ENCODE measurements at regions not wholly inside any gene's neighbourhood (a gene's known extent, or its start where the extent isn't known, plus 50 kb on each side); places are given as distances from the start of the nearest gene placed in this dataset.

DNA sequence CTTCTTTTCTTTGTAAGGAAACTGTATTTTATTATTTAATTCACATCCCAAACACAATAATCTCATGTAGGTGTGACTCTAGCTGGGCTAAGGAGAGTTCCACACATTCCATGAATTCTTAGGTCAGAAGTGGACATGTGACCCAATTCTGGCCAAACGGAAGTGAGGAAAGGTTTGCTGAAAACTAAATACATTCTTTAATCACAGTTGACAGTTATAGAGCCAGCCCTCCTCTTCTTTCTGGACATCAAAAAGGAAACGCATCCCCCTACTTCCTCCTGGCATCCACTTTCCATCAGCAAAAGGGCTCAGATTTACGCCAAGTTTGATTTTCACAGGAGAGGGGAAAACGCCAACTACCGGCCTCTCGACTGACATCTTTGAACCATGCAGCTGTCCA is 774.4 kb upstream of the POM121L12 start:
- H3K4me3 ChIP-seq = no peak overlapping the region
- DNase-seq (ENCODE audit: extremely low spot score) = peak; percentile 78
- TF ChIP-seq POLR2AphosphoS5 (IDR thresholded peaks at IDR 0.05) = no peak
- TF ChIP-seq EP300 (IDR thresholded peaks at IDR 0.05) = no peak
- TF ChIP-seq POLR2A (IDR thresholded peaks at IDR 0.05; ENCODE audit: low read depth) = no peak
- TF ChIP-seq, protein P1, sequence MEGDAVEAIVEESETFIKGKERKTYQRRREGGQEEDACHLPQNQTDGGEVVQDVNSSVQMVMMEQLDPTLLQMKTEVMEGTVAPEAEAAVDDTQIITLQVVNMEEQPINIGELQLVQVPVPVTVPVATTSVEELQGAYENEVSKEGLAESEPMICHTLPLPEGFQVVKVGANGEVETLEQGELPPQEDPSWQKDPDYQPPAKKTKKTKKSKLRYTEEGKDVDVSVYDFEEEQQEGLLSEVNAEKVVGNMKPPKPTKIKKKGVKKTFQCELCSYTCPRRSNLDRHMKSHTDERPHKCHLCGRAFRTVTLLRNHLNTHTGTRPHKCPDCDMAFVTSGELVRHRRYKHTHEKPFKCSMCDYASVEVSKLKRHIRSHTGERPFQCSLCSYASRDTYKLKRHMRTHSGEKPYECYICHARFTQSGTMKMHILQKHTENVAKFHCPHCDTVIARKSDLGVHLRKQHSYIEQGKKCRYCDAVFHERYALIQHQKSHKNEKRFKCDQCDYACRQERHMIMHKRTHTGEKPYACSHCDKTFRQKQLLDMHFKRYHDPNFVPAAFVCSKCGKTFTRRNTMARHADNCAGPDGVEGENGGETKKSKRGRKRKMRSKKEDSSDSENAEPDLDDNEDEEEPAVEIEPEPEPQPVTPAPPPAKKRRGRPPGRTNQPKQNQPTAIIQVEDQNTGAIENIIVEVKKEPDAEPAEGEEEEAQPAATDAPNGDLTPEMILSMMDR (IDR thresholded peaks at IDR 0.05) = no peak
- intact Hi-C loops (cut with DNase I) = no loop called here
- no peaks in the 10 kb centered on the region for H3K9me3 ChIP-seq
- H3K27me3 ChIP-seq = no peaks in the 10 kb centered on the region
- WGBS = 85% methylated on average over 6 of the region's 6 CpGs
- no peak overlapping the region for H3K27ac ChIP-seq (replicated peaks in 1 of 4)
- H3K4me1 ChIP-seq = no peaks in the 10 kb centered on the region
- no peaks in the 10 kb centered on the region for H3K36me3 ChIP-seq

DNA sequence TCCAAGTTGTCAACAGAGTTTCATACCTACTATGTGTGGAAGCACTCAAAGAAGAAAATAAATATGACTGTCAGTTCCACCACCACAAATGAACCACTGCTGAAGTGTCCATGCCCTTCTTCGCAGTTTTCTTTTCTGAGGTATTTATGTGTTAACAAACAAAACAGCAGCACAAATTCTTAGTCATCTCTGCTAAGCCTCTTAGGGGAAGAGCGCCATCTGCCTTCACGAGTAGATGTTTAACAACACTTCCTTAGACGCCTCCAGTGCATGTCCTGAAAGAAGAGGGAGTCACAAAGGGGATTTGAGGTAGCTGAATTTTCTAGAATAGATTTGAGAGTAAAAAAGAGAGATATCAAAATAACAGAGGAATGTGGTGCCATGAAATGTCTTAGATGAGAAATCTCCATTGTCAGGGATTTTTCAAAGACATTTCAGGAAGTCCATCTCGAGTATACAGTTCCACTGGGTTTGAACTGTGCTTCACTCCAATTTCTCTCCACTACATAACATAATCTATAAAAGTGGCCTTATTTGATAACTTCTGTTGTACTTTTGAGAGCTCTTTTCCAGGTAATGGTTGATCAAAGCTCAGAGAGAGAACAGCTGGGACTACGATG is 775.3 kb upstream of the POM121L12 start:
- Histone ChIP-seq H3K27me3 (no peaks in the 10 kb centered on the region), H3K27ac (replicated peaks in 1 of 4) (no peak overlapping the region), H3K4me3 (no peak overlapping the region), H3K9me3 (no peaks in the 10 kb centered on the region), H3K4me1 (no peaks in the 10 kb centered on the region), H3K36me3 (no peaks in the 10 kb centered on the region)
- WGBS = 84% methylated on average over 6 of the region's 6 CpGs
- no peak for TF ChIP-seq EP300 (IDR thresholded peaks at IDR 0.05)
- TF ChIP-seq POLR2AphosphoS5 (IDR thresholded peaks at IDR 0.05) = no peak
- TF ChIP-seq POLR2A (IDR thresholded peaks at IDR 0.05; ENCODE audit: low read depth) = no peak
- TF ChIP-seq, protein P1 (IDR thresholded peaks at IDR 0.05) = no peak
- DNase-seq (ENCODE audit: extremely low spot score) = no peak
- intact Hi-C loops (cut with DNase I) = no loop called here

DNA sequence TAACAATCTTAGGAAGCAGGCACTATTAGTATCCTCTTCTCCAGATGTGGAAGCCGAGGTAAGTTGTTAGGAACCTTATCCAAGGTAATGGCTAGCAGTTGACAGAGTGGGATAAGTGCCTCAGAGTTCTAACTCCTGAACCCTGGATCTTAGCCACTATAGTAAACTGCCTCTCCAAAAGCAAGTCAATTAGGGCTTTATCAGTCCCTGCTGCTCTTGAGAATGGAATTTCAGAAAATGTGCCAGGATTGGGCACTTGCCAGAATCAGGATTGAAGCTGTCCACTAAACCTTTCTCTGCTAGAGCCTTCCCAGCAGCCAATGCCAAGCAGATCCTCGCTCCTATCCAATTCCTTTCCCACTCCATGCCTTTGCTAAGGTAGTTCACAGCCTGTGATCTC is 777.5 kb upstream of the POM121L12 start:
- Histone ChIP-seq H3K27me3 (no peaks in the 10 kb centered on the region), H3K4me1 (no peaks in the 10 kb centered on the region), H3K36me3 (no peaks in the 10 kb centered on the region), H3K9me3 (no peaks in the 10 kb centered on the region), H3K4me3 (no peak overlapping the region), H3K27ac (replicated peaks in 1 of 4) (no peak overlapping the region)
- WGBS = 61% methylated on average over 2 of the region's 2 CpGs
- intact Hi-C loops (cut with DNase I) = no loop called here
- TF ChIP-seq, protein P1 (IDR thresholded peaks at IDR 0.05) = no peak
- TF ChIP-seq POLR2AphosphoS5 (IDR thresholded peaks at IDR 0.05) (no peak), POLR2A (IDR thresholded peaks at IDR 0.05; ENCODE audit: low read depth) (no peak), EP300 (IDR thresholded peaks at IDR 0.05) (no peak)
- peak; percentile 66 for DNase-seq (ENCODE audit: extremely low spot score)

DNA sequence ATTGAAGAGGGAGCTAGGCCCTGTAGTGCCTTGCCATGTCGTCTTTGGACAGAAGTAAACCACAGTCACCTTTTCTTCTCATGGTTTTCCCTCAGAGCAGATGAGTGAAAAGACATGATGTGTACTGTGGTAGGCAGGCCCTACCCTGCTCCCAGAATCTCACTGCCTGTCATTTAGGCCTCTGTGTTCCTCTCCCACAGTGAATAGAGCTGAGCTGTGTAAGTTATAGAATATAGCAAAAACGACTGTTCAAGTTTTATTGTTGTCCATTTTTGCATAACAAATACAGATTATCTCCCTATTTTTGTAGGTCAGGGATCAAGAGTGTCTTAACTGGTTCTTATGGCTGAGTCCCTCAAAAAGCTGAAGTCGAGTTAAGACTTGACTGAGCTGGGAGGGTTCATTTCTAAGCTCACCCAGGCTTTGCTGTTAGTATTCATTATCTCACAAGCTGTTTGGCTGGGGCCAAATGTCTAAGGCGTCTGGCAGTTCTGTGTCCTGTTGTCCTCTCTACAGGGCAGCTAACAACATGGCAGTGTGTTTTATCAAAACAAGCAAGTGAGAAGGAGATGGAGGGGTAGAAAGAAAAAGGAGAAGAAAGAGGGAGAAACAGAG is 780.9 kb upstream of the POM121L12 start:
- H3K36me3 ChIP-seq = no peaks in the 10 kb centered on the region
- H3K27ac ChIP-seq (replicated peaks in 1 of 4) = no peak overlapping the region
- H3K9me3 ChIP-seq = peaks cover 0 to 3% (median 0%) of the 10 kb centered on the region in 4 donors
- no peaks in the 10 kb centered on the region for H3K4me1 ChIP-seq
- intact Hi-C loops (cut with DNase I) = no loop called here
- 74% methylated on average over 4 of the region's 4 CpGs for WGBS
- H3K27me3 ChIP-seq = no peaks in the 10 kb centered on the region
- DNase-seq (ENCODE audit: extremely low spot score) = peak; percentile 21
- no peak overlapping the region for H3K4me3 ChIP-seq
- no peak for TF ChIP-seq POLR2AphosphoS5 (IDR thresholded peaks at IDR 0.05)
- TF ChIP-seq, protein P1 (IDR thresholded peaks at IDR 0.05) = no peak
- no peak for TF ChIP-seq EP300 (IDR thresholded peaks at IDR 0.05)

DNA sequence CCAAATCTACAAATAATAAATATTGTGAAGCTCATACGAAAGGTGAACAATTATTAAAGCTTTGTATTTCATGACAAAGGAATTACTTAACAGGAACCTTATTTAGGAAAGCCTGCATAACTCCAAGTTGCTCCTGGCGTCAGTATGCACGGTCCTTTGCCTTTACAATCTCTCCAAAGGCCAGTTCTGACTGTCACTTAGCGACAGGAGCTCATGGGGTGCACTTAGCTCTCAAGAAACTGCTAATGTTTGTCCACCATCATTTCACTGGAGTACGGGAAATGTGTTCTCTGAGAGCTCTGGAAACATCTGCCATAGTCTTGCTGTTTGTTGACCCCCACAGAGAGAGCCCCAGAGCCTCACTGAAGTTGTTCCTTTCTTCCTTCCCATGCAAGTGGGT is 781.5 kb upstream of the POM121L12 start:
- peak; percentile 29 for DNase-seq (ENCODE audit: extremely low spot score)
- no peak overlapping the region for H3K27ac ChIP-seq (replicated peaks in 1 of 4)
- no peaks in the 10 kb centered on the region for H3K4me1 ChIP-seq
- intact Hi-C loops (cut with DNase I) = no loop called here
- WGBS = 62% methylated on average over 4 of the region's 5 CpGs
- H3K27me3 ChIP-seq = no peaks in the 10 kb centered on the region
- peaks cover 0 to 3% (median 0%) of the 10 kb centered on the region in 4 donors for H3K9me3 ChIP-seq
- no peak overlapping the region for H3K4me3 ChIP-seq
- TF ChIP-seq POLR2AphosphoS5 (IDR thresholded peaks at IDR 0.05) (no peak), POLR2A (IDR thresholded peaks at IDR 0.05; ENCODE audit: low read depth) (no peak), EP300 (IDR thresholded peaks at IDR 0.05) (no peak)
- TF ChIP-seq, protein P1 (IDR thresholded peaks at IDR 0.05) = no peak
- no peaks in the 10 kb centered on the region for H3K36me3 ChIP-seq
